SH-SY5Y (cell line): ENCODE measurements at regions not wholly inside any gene's neighbourhood (a gene's known extent, or its start where the extent isn't known, plus 50 kb on each side); places are given as distances from the start of the nearest gene placed in this dataset.

ENCODE experiments used
- GATA2 ChIP-seq: IDR thresholded peaks from 2 replicates; pipeline ENCODE4 v1.6.1; 2011; ENCODE audit warnings: mild to moderate bottlenecking, low read depth, low read length
- GATA3 ChIP-seq: IDR thresholded peaks from 2 replicates; pipeline ENCODE4 v1.6.1; 2011; ENCODE audit warnings: low read depth, mild to moderate bottlenecking, low read length, moderate library complexity

GRCh38 chr15:95440712-95441111 lies 889.8 kb upstream of the NR2F2 start:
- no peak for TF ChIP-seq GATA3
- TF ChIP-seq GATA2, result no peak
